HG02759 (cell line): ENCODE measurements at regions not wholly inside any gene's neighbourhood (a gene's known extent, or its start where the extent isn't known, plus 50 kb on each side); places are given as distances from the start of the nearest gene placed in this dataset.
"Not testable (repeated sequence)": the region's sequence is repeated elsewhere in the genome, so short reads cannot be mapped to it uniquely, and the experiment has no call there.

Experiments
- ATAC-seq: cut with Tn5 transposase; IDR thresholded peaks from one replicate; pipeline ENCODE4 v1.9.1; 2021; ENCODE audit warnings: mild to moderate bottlenecking, moderate library complexity; ENCODE audit not compliant: unreplicated experiment

DNA sequence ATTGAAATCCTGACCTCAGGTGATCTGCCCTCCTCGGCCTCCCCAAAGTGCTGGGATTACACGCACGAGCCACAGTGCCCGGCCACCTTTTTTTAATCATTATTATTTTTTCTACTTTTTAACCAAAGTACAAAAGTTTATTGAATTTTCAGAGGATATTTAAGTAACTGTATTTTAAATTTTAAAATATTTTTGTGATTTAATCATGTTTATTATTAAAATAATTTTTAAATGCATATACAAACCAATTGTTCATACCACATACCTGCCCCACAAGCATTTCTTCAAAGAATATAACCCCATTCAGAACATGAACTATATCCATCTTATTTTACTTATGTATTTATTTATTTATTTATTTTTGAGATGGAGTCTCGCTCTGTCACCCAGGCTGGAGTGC is 163.6 kb upstream of the MAP2 start:
- ATAC-seq: no peak

DNA sequence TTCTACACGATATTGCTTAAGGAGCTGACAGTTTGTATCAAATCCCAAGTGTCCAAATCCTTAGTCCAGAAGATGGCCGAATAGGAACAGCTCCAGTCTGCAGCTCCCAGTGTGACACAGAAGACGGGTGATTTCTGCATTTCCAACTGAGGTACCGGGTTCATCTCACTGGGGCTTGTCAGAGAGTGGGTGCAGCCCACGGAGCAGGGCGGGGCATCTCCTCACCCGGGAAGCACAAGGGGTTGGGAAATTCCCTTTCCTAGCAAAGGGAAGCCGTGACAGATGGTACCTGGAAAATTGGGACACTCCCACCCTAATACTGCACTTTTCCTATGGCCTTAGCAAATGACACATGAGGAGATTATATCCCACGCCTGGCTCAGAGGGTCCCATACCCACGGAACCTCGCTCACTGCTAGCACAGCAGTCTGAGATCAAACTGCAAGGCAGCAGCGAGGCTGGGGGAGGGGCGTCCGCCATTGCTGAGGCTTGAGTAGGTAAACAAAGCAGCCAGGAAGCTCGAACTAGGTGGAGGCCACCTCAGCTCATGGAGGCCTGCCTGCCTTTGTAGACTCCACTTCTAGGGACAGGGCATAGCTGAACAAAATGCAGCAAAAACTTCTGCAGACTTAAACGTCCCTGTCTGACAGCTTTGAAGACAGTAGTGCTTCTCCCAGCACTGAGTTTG is 162.3 kb upstream of the MAP2 start:
- ATAC-seq: not testable (repeated sequence)

DNA sequence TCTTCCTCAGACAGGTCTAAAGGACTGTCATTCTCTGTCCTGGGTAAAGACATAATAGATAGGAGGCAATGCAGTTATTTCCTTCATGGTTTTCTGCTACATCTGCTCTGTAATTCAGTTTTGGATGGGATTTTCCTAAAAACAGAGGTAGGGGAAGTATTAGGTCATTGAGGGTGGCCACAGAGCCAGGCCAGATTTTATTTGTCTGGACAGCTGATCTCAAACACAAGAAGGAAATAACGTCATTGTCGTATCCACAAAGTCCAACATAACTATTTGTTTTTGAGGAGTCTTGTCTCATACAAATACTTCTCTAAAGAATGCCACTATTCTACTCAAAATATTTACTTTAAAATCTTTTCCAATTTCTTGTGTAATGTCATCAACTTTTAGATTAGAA is 154.8 kb upstream of the MAP2 start:
- ATAC-seq: no peak

DNA sequence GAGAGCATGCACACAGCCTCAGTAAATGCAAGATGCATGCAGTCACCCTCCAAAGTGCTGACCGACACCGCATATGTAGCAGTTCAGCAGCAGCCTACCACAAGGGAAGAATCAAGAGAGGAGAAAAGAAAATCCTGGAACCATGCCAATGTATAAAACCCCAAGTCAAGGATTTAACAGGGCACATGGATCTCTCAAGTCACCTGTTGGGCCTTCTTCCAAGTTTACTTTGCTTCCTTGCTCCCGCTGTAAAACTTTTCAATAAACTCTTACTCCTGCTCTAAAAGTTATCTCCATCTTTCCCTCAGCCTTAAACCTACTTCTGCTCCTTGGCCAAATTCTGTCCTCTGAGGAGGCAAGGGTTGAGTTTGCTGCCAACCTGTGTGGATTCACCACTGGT is 147.8 kb upstream of the MAP2 start:
- ATAC-seq: no peak

DNA sequence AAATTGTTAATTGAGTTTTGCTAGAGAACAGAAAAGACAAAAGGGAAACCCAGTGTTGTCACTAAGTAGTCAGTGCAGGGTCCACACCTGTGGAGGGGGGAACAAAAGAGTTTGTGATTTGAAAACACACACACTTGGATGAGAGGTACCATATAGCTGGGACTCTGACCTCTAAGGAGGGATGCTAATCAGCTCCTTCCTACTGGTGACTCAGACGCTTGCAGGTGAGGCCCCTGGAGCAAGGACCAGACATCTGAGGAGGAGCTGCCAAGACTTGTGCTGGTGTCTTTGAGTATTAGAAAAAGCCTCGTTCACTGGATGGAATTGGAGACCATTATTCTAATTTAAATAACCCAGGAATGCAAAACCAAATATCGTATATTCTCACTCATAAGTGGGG is 146.4 kb upstream of the MAP2 start:
- ATAC-seq: no peak

DNA sequence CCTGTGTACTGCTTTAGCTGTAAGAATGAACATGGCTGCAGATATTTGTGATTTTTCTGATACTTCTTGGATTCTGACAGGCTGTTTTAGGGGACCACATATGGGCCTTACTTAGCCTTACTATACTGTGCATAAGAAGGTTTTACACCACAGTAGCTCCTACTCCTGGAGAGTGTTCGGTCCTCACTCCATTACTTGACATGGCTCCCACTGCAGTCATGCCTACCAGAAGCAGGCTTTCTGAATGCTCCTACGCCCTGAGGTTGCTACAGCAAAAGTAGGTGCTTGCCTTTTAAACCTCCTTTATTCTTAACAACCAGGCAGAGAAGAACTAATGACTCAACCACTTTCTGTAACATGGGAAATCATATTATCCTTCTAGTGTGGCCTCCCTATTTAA is 125.2 kb upstream of the MAP2 start:
- no peak for ATAC-seq

DNA sequence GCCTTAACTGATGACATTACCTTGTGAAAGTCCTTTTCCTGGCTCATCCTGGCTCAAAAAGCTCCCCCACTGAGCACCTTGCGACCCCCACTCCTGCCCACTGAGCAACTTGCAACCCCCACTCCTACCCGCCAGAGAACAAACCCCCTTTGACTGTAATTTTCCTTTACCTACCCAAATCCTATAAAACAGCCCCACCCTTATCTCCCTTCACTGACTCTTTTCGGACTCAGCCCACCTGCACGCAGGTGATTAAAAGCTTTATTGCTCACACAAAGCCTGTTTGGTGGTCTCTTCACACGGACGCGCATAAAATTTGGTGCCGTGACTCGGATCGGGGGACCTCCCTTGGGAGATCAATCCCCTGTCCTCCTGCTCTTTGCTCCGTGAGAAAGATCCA is 124.4 kb upstream of the MAP2 start:
- ATAC-seq: not testable (repeated sequence)

DNA sequence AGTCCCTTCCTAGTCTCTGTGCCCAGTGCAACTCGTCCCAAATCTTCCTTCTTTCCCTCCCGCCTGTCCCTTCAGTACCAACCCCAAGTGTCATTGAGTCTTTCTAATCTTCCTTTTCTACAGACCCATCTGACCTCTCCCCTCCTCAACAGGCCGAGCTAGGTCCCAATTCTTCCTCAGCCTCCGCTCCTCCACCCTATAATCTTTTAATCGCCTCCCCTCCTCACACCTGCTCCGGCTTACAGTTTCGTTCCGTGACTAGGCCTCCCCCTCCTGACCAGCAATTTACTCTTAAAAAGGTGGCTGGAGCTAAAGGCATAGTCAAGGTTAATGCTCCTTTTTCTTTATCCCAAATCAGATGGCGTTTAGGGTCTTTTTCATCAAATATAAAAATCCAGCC is 123.1 kb upstream of the MAP2 start:
- not testable (repeated sequence) for ATAC-seq

DNA sequence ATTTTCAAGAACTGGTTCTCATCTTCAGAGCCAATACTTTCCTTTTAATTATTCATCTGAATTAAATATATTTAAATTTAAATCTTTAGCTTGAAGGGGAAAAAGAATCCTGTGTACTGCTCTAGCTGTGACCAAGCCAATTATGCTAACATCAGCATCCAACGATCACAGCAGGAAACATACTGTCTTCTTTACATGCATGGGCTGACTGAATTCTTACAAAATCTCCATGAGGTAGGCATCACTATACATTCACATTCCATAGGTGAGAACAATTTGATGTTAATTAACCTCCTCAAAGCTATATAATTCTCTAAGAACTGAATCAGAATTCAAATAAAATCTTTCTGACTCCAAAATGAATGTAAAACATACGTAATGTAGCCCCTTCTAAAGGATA is 118.8 kb upstream of the MAP2 start:
- no peak for ATAC-seq

DNA sequence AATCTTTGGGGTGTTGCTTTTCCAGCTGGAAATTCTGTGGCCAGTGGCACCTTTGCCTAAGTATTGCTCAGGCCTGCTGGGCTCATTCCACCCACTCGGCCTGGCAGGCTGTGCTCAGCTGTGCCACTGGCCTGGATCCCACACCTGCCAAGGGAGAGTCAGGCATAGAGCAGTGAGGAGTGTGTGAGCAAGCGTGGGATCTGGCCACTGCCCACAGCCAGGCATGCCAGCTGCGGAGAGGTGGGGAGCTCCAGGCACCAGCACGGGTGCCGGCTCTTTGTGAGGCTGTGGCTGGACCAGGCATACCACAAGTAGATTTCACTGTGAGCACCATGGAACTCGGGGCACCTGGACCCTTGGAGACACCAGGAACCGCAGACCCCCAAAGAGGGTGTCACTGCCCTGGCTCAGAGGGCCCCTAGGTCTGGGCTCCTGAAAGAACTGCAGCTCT is 118.1 kb upstream of the MAP2 start:
- no peak for ATAC-seq

DNA sequence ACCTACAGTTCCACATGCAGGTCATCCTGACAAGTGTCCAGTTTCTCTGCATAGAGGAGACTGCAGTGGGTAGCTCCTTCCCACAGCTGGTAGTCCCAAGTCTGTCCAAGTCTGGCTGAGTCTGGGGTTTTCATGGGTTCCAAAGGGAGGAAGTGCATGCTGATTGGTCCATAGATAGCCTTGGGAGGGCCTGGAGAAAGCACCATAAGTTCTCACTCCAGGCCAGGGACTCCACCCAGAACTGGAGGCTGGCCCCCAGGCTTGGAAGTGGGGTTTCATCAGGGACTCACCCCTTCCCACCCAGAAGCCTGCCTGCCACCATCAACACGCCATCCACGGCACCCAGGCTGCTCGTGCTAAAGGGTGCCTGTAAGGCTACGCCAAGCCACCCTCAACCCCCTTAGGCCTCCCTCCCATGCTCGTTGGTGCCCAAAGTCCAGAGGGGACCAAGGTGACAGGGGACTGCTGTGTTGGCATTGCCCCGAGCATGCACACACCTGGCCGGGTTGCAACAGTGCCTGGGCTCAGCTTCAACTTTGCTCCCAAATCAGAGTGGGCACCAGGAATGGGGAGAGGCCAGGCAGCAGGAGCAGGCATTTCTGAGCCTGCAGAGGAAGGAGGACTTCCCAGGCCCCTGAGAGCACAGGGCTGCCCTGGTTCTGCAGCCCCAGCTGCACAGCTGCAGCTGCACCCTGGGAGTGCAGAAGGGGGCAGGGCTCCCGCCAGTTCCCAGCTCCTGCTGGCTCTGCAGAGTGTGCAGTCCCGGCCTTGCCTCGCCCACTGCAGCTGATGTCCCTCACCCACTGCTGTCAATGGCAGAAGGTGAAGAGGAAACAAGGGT is 116.5 kb upstream of the MAP2 start:
- no peak for ATAC-seq

DNA sequence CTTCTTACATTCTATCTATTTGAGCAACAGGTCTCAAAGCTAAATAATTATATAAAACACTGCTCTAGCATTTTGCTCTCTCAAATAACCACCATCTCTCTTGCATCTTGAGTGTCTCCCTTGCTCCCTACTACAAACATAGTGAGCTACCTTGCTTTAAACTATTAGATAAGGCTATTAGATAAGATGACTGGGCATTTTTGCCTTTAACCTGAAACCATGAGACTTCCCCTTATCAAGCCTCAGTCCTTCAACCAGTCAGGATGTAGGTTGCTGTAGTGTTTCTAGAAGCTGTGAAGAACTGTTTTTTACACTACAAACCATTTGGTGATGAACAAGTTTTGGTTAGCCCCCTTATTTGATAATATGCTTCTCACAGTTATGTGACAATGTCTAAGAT is 115.4 kb upstream of the MAP2 start:
- no peak for ATAC-seq

DNA sequence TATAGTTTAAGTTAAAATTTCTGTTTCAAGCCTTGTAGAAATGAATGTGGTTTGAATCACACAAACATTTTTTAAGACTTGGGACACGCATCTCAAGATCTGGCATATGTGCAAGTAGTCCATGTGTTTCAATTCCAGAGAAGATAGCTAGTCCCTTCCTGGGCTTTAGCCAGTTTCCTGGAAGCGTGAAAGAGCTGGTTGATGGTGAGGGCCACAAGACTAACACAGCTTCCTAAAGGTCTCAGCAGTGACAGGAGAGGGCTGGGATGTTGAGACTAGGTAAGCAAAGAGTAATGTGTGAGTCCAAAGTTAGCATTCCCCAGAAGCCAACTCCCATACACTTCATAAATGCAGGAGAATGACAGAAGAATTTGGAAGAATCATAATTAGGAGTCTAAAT is 111.9 kb upstream of the MAP2 start:
- no peak for ATAC-seq

DNA sequence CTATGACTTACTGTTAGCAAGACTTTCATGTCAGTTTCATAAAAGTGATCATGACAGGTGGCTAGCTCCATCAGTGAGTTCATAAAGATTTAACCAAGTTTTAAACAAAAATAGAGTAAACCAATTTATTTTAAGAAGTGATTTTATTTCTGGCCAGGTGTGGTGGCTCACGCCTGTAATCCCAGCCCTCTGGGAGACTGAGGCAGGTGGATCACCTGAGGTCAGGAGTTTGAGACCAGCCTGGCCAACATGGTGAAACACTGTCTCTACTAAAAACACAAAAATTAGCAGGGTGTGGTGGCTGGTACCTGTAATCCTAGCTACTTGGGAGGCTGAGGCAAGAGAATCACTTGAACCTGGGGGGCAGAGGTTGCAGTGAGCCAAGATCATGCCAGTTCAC is 111.4 kb upstream of the MAP2 start:
- ATAC-seq: not testable (repeated sequence)

DNA sequence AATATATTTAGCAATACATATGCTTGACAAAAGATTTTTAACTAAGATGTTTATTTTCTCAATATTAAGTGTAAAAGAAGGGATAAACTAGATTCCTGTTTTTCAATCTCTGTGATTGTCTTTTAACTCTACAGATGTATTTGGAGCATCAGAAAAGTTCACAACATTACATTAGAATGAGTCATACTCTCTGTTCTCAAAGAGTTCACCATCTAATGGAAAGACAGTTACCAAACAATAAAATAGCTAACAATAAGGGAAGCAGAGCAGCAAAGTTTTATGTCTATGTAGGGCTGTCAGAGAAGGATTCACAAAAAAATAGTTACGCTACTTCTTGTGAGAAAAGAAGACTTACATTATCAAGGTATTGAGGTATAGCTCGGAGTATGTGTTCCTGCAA is 109.2 kb upstream of the MAP2 start:
- no peak for ATAC-seq

DNA sequence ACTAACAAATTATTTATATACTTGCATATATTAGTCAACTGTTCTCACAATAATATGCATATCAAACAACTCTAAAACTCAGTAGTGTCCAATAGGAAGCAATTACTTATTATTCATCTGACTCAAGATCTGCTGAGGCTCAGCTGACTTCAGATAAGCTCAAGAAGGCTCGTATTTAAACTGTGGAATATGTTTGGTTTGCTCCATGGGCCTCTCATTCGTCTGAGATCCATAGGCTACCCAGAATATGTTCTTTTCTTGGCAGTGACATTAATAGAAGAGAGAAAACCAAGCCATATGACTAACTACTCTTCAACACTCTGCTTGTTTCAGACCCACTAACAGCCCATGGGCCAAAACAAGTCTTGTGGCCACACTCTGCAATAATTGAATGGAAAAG is 107.7 kb upstream of the MAP2 start:
- ATAC-seq: no peak

DNA sequence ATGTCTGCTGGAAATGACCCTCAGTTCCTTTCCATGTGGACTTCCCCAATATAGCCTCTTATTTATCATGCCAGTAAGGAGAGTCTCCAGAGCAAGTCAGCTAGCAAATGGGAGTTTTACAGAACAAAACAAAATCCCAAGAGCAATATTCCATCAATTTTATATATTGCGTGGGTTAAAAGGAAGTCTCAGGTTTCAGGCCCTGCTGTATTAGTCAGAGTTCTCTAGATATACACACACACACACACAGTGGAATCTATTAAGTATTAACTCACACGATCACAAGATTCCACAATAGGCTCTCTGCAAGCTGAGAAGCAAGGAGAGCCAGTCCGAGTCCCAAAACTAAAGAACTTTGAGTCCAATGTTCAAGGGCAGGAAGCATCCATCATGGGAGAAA is 102.8 kb upstream of the MAP2 start:
- ATAC-seq: no peak

DNA sequence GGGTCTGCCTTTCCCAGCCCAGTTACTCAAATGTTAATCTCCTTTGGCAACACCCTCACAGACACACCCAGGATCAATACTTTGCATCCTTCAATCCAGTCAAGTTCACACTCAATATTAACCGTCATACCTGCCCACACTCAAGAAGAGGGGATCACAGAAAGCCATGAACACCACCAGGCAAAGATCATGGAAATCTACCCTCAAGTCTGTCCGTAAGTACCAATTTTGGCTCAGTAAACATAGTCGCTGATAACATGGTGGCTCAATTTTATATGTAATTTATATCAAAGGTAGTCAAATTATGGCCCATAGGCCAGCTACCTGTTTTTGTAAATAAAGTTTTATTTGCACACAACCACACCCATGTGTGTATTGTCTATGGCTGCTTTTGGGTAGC is 102.3 kb upstream of the MAP2 start:
- ATAC-seq: no peak

DNA sequence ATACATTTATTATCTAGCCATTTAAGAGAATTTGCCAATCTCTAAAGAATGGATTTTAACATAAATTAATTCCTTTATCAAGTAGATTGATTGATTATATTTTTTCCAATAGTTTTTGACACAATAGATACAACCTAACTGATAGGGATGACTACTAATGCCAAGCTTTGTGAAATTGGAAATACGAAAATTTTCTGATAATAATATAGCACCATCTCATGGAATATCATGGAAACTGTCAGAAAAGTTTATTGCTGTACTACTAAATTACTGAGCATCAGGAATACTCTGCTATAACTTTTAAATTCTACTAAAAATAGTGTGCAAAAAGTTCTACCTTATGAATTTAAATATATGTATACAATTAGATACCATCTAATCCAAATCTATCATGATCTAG is 101.8 kb upstream of the MAP2 start:
- no peak for ATAC-seq

DNA sequence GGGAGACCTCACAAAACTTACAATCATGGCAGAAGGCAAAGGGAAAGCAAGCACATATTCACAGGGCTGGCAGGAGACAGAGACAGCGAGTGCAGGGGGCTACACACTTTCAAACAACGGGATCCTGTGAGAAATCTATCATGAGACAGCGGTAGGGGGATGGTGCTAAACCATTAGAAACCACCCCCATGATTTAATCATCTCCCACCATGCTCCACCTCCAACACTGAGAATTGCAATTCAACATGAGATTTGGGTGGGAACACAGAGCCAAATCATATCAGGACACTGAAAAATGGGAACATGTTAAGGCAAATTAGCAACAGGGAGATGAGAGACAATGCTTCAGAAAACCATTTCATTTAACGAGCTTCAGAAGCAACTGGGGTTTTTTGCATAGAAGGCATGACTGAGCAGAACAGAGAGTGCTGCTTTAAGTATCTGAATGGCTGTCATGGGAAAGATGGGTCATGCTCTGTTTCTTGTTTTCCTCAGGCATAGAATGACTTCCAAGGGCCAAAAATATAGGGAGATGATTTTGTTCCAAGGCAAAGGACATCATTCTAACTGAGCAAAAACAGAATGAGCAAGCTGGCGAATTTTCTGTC is 100.8 kb upstream of the MAP2 start:
- ATAC-seq: no peak

DNA sequence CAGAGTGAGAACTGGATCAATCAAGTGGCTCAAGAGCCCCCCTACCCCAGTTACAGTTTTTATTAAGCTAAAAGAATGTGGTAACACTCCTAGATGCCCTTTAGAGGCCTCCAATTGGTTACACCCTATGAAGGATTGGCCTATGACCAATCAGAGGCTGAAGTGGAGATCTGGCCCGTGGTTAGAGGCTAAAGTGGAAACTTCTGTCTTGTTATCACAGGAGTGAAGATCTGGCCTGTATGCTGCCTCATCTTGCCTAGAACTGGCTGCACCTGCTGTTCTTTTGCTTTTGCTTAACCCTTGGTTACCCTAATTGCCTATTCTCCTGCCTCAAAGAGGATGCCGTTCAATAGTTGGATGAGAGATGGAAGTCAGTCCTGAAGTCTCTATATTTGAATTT is 100.1 kb upstream of the MAP2 start:
- no peak for ATAC-seq

DNA sequence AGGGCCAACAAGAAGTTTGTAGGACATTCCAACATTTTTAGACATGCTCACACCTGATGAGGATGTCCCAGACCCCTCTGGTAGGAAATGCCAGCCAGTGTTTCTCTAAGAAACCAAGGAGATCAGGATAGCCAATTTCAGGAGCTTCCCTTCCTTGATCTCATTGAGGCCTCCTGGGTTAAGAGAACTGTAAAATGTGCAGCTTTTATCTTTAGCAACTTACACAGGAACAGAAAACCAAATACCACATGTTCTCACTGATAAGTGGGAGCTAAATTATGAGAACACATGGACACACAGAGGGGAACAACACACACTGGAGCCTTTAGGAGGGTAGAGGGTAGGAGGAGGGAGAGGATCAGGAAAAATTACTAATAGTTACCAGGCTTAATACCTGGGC is 99.6 kb upstream of the MAP2 start:
- ATAC-seq: no peak
